Fibroblast of the aortic adventitia (primary cell): ENCODE measurements at regions not wholly inside any gene's neighbourhood (a gene's known extent, or its start where the extent isn't known, plus 50 kb on each side); places are given as distances from the start of the nearest gene placed in this dataset.

Experiments
- DNase-seq: peaks from one replicate; pipeline ENCODE4 v3.0.0-alpha.2; 2010; ENCODE audit warnings: low read depth
- H3K4me3 ChIP-seq: 2 replicates; pipeline ENCODE4 v1.5.1; 2011; ENCODE audit warnings: low read depth, mild to moderate bottlenecking, control low read depth, low read length, moderate library complexity
- TF ChIP-seq, protein P1 (sequence below): IDR thresholded peaks from 2 replicates; pipeline ENCODE4 v1.5.1; 2011; ENCODE audit warnings: mild to moderate bottlenecking, low read length, control low read depth, inconsistent platforms; ENCODE audit not compliant: insufficient read depth

DNA sequence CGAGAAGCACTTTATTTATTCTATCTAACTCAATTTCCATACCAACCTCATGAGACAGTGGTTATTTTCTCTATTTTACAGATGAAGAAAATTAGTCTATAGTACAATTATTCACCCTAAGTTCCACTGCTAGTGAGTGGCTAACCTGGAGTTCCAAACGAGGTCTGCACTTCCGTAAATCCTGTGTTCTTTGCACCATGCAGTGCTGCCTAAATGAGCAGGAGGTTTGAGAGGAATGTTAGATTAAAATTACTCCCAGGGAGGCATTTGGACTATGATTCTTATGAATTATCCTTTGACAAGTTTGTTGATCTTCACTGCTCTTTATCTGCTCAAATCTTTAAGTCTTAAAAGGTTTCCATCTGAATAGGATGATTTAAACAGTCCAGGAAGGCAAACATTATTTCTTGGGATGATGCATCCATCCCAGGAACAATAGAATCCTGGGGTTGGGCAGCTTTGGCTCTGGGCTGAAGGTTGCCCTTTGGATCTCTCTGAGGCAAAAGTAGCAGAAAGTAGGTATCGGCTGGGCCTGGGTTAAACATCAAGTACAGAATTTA lies 400.8 kb downstream of the REEP3 start:
- DNase-seq: no peak
- TF ChIP-seq, protein P1, sequence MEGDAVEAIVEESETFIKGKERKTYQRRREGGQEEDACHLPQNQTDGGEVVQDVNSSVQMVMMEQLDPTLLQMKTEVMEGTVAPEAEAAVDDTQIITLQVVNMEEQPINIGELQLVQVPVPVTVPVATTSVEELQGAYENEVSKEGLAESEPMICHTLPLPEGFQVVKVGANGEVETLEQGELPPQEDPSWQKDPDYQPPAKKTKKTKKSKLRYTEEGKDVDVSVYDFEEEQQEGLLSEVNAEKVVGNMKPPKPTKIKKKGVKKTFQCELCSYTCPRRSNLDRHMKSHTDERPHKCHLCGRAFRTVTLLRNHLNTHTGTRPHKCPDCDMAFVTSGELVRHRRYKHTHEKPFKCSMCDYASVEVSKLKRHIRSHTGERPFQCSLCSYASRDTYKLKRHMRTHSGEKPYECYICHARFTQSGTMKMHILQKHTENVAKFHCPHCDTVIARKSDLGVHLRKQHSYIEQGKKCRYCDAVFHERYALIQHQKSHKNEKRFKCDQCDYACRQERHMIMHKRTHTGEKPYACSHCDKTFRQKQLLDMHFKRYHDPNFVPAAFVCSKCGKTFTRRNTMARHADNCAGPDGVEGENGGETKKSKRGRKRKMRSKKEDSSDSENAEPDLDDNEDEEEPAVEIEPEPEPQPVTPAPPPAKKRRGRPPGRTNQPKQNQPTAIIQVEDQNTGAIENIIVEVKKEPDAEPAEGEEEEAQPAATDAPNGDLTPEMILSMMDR: no peak
- H3K4me3 ChIP-seq: no peak overlapping the region

DNA sequence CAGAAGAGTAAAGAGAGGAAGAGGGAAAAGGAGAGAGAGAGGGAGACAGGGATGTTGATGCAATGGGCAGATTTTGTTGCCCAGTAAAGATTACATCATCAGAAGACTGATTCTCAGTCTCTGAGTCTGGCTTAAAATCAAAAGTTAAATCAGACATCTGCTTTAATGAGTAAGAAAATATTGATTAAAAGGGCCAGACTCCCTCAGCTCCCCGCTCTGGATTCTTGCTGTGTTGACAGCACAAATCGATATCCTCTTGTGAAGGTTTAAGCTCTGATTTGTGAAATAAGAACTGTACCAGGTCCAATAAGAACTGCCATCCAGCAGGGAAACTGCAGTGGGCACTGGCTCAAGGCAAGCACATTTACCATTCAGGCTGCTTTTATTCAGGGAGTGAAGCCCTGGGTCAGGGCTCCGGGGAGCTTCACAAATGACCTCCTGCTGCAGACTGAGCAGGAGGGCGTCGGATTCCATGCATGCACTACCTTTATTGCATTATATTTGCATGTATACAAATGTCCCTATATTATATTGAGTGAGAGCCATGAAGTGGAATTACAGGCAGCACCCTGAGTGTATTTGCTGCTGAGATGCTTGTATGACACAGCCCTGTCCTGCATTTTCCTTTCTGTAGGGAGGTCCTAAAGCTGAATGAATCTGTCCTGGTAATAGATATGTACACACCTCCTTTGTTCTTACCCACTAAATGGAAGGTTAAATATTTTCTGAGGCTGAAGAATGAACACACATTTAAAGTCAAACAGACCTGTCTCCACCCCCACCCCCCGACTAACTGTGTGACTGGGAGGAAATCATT lies 401.5 kb downstream of the REEP3 start:
- TF ChIP-seq, protein P1: no peak
- no peak overlapping the region for H3K4me3 ChIP-seq
- no peak for DNase-seq

DNA sequence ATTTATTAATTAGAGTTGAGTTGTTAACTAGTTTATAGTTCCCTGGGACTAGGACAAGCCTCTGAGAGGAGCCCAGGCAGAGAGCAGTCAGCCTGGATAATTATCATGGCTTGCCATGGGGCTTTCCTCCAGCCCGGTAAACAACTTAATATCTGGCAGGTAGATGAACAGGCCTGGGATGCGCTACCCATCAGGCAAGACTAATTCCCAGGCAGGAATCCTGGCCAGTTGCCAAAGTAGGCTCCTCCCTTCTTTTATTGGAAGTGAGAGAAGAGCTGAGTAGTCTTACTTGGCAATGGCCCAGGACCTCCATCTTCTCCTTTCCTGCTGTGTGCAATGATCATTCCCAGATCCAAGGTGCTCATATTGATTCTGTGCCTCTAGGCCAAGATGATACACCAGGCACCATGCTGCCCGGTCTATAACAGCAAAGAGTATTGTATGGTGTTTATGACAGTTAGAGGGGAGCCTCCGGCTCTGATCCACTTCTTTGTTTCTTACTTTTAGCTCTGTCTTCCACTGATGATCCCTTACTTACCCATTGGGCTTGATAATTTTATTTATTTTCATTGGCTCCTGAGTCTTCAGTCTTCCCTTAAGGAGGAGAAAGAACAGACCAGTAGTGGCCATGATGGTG lies 408.7 kb downstream of the REEP3 start:
- TF ChIP-seq, protein P1: no peak
- H3K4me3 ChIP-seq: no peak overlapping the region
- no peak for DNase-seq

DNA sequence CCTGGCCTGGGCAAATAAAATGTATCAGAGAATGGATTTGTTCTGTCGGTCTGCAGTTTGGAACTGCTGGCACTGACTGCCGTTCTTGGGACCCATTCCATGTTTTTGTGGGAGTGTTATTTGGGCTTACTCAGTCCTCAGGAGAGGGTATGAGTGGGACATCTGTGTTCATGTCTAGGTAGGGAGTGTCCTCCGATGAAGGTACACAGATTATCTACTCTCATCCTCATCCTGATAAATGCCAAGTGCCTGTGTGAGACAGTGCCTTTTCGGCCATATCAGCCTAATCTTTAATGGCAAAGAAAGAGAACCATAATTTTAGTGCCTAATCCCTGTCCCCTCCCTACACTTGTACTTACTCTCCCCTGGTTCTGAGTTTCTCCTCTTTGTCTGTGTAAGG lies 409.4 kb downstream of the REEP3 start:
- DNase-seq: no peak
- no peak overlapping the region for H3K4me3 ChIP-seq
- TF ChIP-seq, protein P1: no peak

DNA sequence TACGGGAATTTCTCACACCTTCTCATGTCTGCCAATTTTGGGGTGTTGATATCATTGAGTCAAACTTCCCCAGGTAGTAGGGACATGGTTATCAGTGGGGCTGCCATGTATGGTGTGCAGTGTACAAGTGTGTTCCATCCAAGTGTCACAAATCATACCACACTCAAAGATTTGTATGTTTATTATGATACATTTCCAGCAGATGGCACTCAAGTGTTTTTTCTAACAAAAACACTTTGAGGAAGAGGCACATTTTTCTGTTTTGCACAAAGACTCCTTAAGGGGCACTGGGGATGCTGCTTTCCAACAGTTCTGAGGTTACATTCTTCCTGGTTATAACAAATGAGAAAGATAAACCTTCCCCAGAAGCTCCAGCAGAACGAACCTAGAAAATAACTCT lies 414.5 kb downstream of the REEP3 start:
- TF ChIP-seq, protein P1: no peak
- no peak for DNase-seq
- H3K4me3 ChIP-seq: no peak overlapping the region

DNA sequence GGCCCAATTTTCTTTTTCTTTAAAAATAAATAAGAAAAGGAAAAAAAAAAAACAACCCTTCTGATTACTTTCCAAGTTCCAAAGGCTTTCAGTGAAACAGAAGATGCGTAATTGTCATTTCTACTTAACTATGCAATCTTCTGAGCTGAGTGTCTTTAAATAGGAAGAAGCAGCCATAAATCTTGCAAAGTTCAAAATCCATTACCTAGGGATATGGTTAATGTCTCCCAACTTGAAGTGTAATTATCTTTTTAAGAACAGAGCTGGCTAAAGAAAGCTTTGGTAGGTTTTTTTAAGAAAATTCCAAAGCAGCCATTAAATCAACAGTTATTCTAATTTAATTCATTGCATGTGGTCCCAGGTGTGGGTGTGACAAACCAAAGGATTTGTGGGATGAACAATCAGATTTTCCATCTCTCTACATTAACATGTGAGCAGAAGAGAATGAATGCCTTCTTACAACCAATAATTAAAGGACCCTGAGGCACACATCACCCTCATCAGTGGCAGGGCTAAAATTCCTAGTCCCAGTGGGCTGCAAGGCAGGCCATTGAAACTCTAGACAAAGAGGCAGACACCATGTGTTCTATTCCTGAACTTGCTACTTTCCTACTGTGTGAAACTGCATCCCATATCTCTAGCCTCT lies 419.2 kb downstream of the REEP3 start:
- TF ChIP-seq, protein P1: no peak
- DNase-seq: no peak
- H3K4me3 ChIP-seq: no peak overlapping the region
